ENCODE measurements at regions not wholly inside any gene's neighbourhood (a gene's known extent, or its start where the extent isn't known, plus 50 kb on each side); places are given as distances from the start of the nearest gene placed in this dataset.

DNA sequence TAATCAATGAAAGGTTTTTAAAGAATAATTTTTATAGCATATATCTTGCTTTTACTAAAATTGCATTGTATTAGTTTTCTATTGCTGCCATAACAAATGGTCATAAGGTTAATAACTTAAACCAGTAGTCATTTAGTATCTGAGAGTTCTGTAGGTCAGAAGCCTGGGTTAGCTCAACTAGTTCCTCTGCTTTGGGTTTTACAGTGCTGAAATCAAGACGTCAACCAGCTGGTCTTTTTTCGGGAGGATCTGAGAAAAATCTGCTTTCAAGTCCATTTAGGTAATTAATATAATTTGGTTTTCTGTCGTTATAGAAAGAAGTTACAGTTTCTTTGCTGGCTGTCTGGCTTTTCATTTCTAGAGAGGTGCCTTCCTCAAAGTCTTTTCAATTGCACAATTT is 577.7 kb downstream of the MRPL39 start:
- DNase-seq (ENCODE audit: low read depth, low spot score) = no peak

- DNase-seq (ENCODE audit: low read depth, low spot score) = no peak
Observed at GRCh38 chr21:25025596-25025995, 581.7 kb downstream of the MRPL39 start.

DNA sequence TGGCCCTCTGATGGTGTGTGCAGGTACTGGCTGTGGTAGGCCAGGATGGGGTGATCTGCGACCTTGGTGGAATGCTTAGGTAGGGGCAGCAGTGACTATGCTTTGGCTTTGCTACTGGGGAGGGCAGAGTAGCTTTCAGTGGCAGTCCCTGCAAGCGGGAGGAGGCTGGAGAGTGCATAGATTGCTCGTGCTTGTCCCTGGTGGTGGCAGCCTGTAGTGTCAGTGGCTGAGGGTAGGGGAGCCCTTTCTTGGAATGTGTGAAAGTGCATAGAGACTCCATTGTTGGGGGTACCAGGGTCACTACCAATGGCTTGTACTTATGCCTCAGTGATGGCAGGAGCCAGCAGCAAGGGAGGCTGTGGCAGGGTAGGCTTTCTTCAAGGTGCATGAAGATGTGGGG is 582.6 kb downstream of the MRPL39 start:
- no peak for DNase-seq (ENCODE audit: low read depth, low spot score)

DNA sequence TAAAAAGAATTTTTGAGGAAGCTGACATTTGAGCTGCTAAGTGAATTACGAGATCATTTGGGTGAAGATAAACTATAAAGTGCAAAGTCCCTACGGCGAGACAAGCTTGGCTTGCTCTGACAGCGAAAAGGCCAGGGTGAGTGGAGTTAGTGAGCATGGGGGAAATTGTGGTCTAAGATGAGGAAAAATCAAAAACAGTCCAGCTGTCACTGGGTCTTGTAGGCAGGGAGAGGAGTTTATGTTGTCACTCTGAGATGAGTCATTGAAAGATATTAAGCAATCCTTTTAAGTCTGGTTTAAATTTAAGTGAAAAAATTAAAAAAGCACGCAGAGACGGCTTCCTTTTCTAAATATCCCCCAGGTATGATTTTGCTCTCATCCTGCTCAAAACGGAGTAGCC is 601.9 kb downstream of the MRPL39 start:
- DNase-seq (ENCODE audit: low read depth, low spot score) = no peak

DNA sequence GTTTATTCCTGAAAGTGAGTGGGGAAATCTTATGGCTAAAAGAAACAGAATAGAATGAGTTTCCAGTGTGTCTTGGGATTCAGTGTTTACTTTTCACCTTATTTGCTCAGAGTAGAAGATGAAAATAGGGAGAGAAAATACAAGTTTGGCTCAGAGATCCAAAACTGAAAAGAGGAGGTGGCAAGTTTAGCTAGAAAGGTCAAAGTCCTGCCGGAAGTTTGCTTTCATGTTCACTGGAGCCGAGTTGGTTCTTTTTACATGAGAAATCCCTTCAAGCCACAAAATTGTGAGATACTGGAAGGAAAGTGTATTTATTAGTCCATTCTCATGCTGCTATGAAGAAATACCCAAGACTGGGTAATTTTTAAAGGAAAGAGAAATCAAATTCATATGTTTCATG is 604.6 kb downstream of the MRPL39 start:
- no peak for DNase-seq (ENCODE audit: low read depth, low spot score)

GRCh38 chr21:24995216-24995615 is 612.1 kb downstream of the MRPL39 start:
- DNase-seq (ENCODE audit: low read depth, low spot score) = peak; percentile 5

- no peak for DNase-seq (ENCODE audit: low read depth, low spot score)
Observed at GRCh38 chr21:24994717-24995116, 612.6 kb downstream of the MRPL39 start.

DNA sequence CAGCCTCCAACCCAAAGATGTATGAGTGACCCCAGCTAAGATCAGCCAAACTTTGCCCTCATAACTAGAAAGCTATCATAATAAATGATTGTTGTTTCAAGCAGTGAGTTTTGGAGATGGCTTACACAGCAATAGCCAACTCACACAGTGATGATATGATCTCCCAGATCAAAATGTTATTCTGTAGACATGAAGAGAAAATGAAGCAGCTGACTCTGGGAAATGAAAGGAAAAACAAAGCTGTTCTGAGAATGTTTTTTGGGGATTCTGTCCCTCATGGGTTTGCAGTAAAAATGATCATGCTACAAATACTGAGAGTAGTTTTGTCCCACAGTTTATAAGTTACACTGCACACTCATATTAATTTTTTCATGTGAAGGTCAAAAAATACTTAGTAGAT is 617.8 kb downstream of the MRPL39 start:
- no peak for DNase-seq (ENCODE audit: low read depth, low spot score)

DNA sequence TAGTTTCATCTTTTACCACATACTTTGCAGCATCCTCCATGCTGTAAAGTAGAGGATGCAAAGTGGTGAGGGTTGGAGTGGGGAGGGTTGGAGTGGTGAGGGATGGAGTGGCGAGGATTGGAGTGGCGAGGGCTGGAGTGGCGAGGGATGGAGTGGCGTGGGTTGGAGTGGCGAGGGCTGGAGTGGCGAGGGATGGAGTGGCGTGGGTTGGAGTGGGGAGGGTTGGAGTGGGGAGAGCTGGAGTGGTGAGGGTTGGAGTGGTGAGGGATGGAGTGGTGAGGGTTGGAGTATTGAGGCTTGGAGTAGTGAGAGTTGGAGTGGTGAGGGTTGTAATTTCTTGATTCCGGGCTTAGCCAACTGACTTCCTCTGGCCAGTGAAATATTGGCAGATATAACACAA is 618.3 kb downstream of the MRPL39 start:
- DNase-seq (ENCODE audit: low read depth, low spot score) = no peak

DNA sequence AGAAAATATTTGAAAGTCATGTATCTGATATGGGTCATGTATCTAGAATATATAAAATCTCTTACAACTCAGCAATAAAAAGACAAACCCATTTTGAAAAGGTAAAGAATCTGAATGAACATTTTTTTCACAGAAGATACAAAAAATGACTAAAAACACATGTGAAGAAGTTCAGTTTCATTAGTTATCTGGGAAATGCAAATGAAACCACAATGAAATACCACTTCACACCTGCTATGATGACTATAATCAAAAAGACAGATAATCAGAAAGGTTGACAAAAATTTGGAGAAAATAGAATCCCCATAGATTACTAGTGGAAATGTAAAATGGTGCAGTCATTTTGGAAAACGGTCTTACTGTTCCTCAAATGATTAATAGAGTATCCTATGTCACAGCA is 631.0 kb downstream of the MRPL39 start:
- DNase-seq (ENCODE audit: low read depth, low spot score) = no peak

DNA sequence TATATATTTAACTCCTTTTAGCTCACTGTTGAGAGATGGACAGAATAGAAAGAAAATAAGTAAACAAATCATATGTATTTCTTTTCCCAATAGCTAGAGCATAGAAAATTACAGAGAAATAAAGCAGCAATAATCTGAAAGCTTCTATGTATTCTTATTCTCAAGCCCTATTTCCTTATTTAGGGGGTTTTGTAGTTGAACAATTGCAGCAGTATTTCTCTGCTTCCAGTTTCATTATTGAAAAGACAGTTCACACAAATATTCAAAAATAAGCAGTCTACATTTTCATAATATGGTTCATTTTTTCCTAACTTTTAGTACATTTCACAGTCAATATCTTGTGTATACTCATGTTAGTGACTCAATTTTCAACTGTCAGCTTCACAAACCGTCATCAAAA is 638.2 kb downstream of the MRPL39 start:
- DNase-seq (ENCODE audit: low read depth, low spot score) = no peak

GRCh38 chr21:24955275-24955961 is 651.9 kb downstream of the MRPL39 start:
- no peak for DNase-seq (ENCODE audit: low read depth, low spot score)

GRCh38 chr21:24948186-24948585 is 659.1 kb downstream of the MRPL39 start:
- no peak for DNase-seq (ENCODE audit: low read depth, low spot score)

GRCh38 chr21:24945910-24946309 is 661.4 kb downstream of the MRPL39 start:
- no peak for DNase-seq (ENCODE audit: low read depth, low spot score)

DNA sequence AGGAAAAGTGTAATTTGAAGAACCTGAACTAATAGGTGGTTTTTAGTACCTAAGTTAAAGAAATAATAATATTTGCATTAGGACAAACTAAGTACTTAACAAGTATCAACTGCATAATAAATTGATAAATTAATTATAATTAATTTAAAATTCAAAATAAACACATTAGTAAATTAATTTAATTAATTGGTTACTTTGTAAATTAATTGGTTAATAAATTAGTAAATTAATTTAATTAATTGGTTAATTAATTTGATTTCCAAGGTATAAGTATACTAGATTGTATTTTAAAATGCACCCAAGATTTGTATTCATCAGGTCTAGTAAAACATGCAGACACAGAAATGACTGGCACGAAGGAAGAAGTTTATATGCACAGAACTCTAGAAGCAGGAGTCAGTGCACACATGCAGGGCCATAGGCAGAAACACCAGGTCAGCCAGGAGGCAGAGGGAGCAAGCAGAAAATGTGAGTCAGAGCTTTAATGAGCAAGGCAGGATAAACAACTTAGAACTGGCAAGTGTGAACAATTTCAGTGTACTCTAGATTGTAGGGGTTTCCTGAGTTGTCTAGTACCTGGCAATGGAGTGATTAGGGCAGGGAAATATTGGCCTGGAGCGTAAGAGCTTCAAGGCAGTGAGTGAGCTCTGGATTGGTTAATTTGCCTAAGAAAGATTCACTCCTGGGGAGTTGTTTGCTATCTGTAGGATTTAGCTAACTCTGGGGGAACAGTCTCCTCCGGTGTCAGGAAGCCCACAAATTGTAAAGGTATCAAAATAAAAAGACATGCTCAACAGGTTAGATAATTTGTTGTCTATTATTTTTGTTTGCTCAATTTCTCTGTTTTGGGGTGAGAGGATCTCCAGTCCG is 665.7 kb downstream of the MRPL39 start:
- peak; percentile 83 for DNase-seq (ENCODE audit: low read depth, low spot score)

DNA sequence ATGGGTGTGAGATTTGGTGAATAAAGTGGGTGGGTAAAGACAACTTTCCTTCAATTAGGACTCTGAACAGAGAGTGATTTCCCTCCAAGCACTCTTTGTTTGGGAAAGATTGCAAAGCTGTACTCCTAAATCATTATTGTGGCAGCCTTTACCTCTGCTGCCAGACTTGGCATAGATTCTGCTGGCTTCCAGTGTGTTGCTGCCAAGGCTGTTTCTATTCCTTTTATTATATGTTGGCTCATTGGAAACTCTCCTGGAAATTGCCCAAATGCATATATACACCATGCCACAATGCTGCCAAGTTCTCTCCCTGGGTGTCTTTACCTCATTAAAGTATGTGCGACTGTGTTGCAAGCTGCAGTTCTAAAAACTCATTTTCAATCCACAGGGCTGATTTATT is 668.0 kb downstream of the MRPL39 start:
- peak; percentile 74 for DNase-seq (ENCODE audit: low read depth, low spot score)

GRCh38 chr21:24938573-24938972 is 668.7 kb downstream of the MRPL39 start:
- peak; percentile 13 for DNase-seq (ENCODE audit: low read depth, low spot score)

DNA sequence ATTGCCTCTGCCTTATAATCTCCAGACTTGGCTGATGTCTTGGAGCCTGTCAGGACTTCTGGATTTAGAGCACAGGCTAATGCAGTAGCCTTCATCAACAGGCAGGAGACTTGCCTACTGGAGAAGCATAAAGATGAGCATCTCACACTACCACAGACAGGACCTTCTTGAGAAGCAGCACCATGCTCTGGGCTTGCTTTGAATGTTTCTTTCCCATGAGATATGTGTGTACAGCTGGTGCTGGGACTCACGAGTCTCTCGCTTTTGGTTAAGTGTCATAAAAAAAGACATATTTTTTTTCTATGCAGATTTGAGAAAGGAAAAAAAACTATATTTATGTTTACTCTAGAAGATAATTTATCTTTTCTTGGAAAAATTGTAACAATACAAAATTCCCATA is 671.3 kb downstream of the MRPL39 start:
- no peak for DNase-seq (ENCODE audit: low read depth, low spot score)

DNA sequence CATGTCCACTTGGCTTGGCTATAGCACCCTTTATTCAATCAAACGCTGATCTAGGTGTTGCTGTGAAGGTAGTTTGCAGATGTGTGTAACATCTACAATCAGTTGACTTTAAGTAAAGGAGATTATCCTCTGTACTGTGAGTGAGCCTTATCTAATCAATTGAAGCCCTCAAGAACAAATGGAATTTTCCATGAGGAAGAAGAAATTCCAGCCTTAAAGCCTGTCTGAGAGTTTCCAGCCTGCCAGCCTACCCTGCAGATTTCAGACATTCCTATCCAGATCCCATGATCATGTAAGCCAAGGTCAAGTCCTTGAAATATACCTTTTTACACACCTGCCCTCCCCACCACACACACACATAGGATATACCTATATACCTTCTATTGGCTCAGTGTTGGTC is 696.7 kb downstream of the MRPL39 start:
- DNase-seq (ENCODE audit: low read depth, low spot score) = no peak

- DNase-seq (ENCODE audit: low read depth, low spot score) = peak; percentile 36
Observed at GRCh38 chr21:24903994-24904635, 703.2 kb downstream of the MRPL39 start.

DNA sequence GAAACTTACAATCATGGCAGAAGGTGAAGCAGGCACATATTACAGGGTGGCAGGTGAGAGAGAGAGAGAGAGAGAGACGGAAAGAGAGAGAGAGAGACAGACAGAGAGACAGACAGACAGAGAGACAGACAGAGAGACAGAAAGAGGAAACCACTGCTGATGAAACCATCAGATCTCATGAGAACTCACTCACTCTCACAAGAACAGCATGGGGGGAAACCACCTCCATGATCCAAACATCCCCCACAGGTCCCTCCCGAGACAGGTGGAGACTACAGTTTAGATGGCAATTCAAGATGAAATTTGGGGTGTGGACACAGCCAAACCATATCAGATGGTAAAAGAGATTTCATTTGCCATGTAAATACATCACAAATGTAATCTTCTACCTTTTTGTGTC is 708.1 kb downstream of the MRPL39 start:
- no peak for DNase-seq (ENCODE audit: low read depth, low spot score)

- no peak for DNase-seq (ENCODE audit: low read depth, low spot score)
Observed at GRCh38 chr21:24897883-24898282, 709.4 kb downstream of the MRPL39 start.

GRCh38 chr21:24896735-24897124 is 710.6 kb downstream of the MRPL39 start:
- no peak for DNase-seq (ENCODE audit: low read depth, low spot score)
